Loucy (cell line): ENCODE measurements at regions not wholly inside any gene's neighbourhood (a gene's known extent, or its start where the extent isn't known, plus 50 kb on each side); places are given as distances from the start of the nearest gene placed in this dataset.

ENCODE experiments used
- CTCF ChIP-seq: fragments of 200-600 bp; sonication (generic); conservative IDR thresholded peaks from 2 replicates; pipeline ENCODE4 v1.5.1; 2014; ENCODE audit warnings: mild to moderate bottlenecking, antibody characterized with exemption, low read length
- EZH2phosphoT487 ChIP-seq: fragments of 200-600 bp; IDR thresholded peaks from 2 replicates; pipeline ENCODE4 v1.6.1; 2018; ENCODE audit warnings: antibody characterized with exemption, mild to moderate bottlenecking, moderate library complexity, borderline replicate concordance

- TF ChIP-seq CTCF (no peak), EZH2phosphoT487 (no peak)
Observed at GRCh38 chr1:14143777-14144176, 443.8 kb downstream of the PRDM2 start.
